Ascending aorta (tissue), 2 donors: ENCODE measurements at regions not wholly inside any gene's neighbourhood (a gene's known extent, or its start where the extent isn't known, plus 50 kb on each side); places are given as distances from the start of the nearest gene placed in this dataset.

Source experiments
- DNase-seq, 2 donors: peaks; one replicate each; pipeline ENCODE4 v3.0.0-alpha.2; 2019; ENCODE audit warnings: low spot score in 2 of 2
- H3K27ac ChIP-seq, 2 donors: fragments of 200-600 bp; sonication (generic); one replicate each; pipeline ENCODE4 v1.5.1; 2016 to 2017; ENCODE audit warnings: mild to moderate bottlenecking in 1 of 2
- H3K27me3 ChIP-seq: fragments of 200-600 bp; sonication (generic); one replicate; pipeline ENCODE4 v1.5.1; 2017
- H3K36me3 ChIP-seq, 2 donors: fragments of 200-600 bp; sonication (generic); one replicate each; pipeline ENCODE4 v1.5.1; 2016
- H3K4me1 ChIP-seq, 2 donors: fragments of 200-600 bp; sonication (generic); one replicate each; pipeline ENCODE4 v1.5.1; 2016 to 2017; ENCODE audit warnings: mild to moderate bottlenecking in 1 of 2
- H3K4me3 ChIP-seq, 2 donors: fragments of 200-600 bp; sonication (generic); one replicate each; pipeline ENCODE4 v1.5.1; 2016 to 2017; ENCODE audit warnings: mild to moderate bottlenecking in 1 of 2
- H3K9me3 ChIP-seq, 2 donors: fragments of 200-600 bp; sonication (generic); one replicate each; pipeline ENCODE4 v1.5.1; 2016
- intact Hi-C: fragments of 100-400 bp; cut with DNase I; formaldehyde crosslinking; loops from one replicate; pipeline ENCODE4 v1.15.1; 2023
- TF ChIP-seq, protein P1 (sequence below), 3 experiments: fragments of 200-600 bp in 2 of 3; fragments of 450-650 bp in 1 of 3; sonication (generic) in 2 of 3; IDR thresholded peaks; one replicate each; pipeline ENCODE4 v1.5.1; 2016 to 2019; ENCODE audit warnings: antibody characterized with exemption in 3 of 3, mild to moderate bottlenecking in 1 of 3, moderate library complexity in 1 of 3

DNA sequence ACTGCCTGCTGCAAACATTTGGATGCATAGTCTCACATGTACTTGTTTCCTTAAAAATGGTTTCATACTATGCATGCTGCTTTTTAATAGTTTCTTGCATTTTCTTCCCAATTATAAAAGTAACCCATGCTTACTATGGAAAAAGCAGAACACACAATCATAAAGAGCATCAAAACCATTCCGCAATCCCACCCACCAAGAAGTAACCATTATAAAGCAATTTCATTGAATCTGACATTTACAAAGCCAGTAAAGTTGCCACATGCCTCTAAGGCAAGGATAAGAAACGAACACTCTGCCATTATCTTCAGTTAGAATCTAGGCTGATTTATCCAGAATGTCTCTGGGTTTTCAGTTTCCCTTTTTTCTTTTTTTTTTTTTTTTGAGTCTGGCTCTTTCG is 92.7 kb upstream of the OSMR start:
- DNase-seq, result no peak
- H3K4me3 ChIP-seq, result no peak overlapping the region
- intact Hi-C loops, result no loop called here

DNA sequence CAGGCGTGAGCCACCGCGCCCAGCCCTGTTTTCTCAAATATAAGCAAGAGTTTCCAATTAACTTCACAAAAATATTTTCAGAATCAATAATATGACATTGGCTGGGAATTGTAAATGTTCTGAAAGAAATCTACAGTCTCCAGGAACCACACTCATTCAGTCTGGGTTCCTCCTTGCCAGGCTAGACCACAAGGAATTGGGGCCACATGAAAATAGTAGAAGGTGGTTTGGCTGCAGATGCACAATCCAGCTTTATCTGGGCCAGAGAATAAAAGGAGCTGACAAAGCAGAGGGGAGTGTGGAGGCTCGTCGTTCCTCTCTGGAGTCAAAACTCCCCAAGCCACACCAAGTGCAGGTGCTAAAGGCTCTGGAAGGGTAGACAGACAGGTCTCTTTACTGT is 92.0 kb upstream of the OSMR start:
- H3K27ac ChIP-seq, result no peak overlapping the region
- H3K9me3 ChIP-seq, result no peaks in the 10 kb centered on the region
- no peak overlapping the region for H3K4me3 ChIP-seq
- no peaks in the 10 kb centered on the region for H3K27me3 ChIP-seq
- no peaks in the 10 kb centered on the region for H3K4me1 ChIP-seq
- DNase-seq, result no peak
- H3K36me3 ChIP-seq, result no peaks in the 10 kb centered on the region
- intact Hi-C loops, result no loop called here
- TF ChIP-seq, protein P1, sequence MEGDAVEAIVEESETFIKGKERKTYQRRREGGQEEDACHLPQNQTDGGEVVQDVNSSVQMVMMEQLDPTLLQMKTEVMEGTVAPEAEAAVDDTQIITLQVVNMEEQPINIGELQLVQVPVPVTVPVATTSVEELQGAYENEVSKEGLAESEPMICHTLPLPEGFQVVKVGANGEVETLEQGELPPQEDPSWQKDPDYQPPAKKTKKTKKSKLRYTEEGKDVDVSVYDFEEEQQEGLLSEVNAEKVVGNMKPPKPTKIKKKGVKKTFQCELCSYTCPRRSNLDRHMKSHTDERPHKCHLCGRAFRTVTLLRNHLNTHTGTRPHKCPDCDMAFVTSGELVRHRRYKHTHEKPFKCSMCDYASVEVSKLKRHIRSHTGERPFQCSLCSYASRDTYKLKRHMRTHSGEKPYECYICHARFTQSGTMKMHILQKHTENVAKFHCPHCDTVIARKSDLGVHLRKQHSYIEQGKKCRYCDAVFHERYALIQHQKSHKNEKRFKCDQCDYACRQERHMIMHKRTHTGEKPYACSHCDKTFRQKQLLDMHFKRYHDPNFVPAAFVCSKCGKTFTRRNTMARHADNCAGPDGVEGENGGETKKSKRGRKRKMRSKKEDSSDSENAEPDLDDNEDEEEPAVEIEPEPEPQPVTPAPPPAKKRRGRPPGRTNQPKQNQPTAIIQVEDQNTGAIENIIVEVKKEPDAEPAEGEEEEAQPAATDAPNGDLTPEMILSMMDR (IDR thresholded peaks at IDR 0.05), result no peak

More for the DNA sequence above, 92.7 kb upstream of the OSMR start:
- Histone ChIP-seq H3K9me3 (no peaks in the 10 kb centered on the region), H3K27ac (no peak overlapping the region), H3K4me1 (no peaks in the 10 kb centered on the region), H3K36me3 (no peaks in the 10 kb centered on the region), H3K27me3 (no peaks in the 10 kb centered on the region)
- TF ChIP-seq, protein P1 (IDR thresholded peaks at IDR 0.05), result no peak

DNA sequence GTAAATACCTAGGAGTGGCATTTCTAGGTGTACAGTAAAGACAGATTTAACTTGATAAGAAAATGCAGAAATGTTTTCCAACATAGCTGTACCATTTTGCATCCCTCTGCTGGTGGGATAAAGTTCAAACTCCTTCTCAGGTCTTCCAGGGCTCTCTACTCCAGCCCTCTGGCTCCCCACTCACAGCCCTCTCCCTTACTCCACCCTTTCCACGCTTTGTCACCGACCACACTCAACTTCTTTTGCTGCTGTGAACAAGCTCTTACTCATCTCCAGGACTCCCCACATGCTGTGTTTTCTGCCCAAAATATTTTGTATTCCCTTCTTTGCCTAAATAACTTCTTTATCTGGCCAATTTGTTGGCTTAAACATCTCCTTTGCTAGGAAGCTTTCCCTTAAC is 90.6 kb upstream of the OSMR start:
- intact Hi-C loops, result no loop called here
- Histone ChIP-seq H3K4me3 (no peak overlapping the region), H3K9me3 (no peaks in the 10 kb centered on the region), H3K4me1 (no peaks in the 10 kb centered on the region), H3K27ac (no peak overlapping the region), H3K36me3 (no peaks in the 10 kb centered on the region), H3K27me3 (no peaks in the 10 kb centered on the region)
- TF ChIP-seq, protein P1 (IDR thresholded peaks at IDR 0.05), result no peak
- no peak for DNase-seq

DNA sequence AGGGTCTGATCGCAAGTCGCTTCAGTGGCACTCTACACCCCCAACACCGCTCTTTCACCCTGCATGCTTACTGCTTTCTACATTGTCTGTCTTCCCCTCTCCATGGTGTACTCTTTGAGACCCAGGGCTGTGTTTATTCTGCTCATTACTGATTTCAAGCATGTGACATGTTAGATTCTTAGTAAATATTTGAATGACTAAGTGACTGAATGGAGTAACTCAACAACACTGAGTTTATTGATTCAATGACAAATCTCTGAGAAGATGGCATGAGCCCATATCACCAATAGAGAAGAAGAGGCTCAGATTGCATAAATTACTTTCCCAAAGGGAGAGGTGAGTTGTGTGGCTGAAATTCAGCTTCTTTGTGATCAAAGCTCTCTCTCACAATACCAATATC is 89.7 kb upstream of the OSMR start:
- DNase-seq, result no peak
- Histone ChIP-seq H3K9me3 (no peaks in the 10 kb centered on the region), H3K36me3 (no peaks in the 10 kb centered on the region), H3K27ac (no peak overlapping the region), H3K27me3 (no peaks in the 10 kb centered on the region), H3K4me3 (no peak overlapping the region), H3K4me1 (no peaks in the 10 kb centered on the region)
- TF ChIP-seq, protein P1 (IDR thresholded peaks at IDR 0.05), result no peak
- intact Hi-C loops, result no loop called here

DNA sequence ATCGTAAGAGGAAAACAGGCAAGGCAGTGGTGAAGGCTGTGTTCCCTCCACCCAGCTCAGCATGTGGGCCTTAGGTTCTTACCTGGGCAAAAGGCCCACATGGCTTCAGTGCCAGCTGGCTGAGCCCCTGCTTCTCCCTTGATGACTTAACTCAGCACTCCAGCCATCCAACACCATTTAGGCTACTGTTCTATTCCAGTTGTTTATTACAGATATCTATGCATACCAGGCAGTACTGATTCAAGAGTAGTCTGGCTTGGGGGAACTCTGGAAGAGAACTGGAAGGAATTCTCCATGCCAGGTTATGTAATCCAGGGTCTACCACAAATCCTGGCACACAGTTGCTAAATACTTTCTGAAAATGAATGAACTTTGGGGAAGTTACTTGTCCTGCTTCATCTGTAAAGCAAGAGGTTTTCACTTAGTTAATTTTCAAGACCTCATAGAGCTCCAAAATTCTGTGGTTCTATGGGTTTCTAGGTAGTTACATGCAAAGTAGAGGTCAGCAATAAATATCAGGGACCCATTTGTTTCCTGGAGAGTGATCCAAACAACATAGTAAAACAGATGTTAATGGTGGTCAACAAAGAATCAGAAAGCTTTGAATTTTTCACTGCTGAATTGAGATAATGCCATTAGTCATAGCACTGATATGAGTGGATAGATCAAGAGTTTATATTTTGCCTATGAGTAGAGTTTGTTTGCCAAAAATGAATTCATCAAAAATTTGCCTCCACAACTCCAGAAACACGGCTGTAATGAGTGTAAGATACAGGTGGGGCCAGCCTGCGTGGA is 88.2 kb upstream of the OSMR start:
- no peak overlapping the region for H3K27ac ChIP-seq
- TF ChIP-seq, protein P1 (IDR thresholded peaks at IDR 0.05), result no peak
- intact Hi-C loops, result no loop called here
- no peaks in the 10 kb centered on the region for H3K36me3 ChIP-seq
- H3K27me3 ChIP-seq, result no peaks in the 10 kb centered on the region
- DNase-seq, result no peak
- no peaks in the 10 kb centered on the region for H3K9me3 ChIP-seq
- no peak overlapping the region for H3K4me3 ChIP-seq
- no peaks in the 10 kb centered on the region for H3K4me1 ChIP-seq
